Hepatocyte (in vitro differentiated cells): ENCODE measurements at regions not wholly inside any gene's neighbourhood (a gene's known extent, or its start where the extent isn't known, plus 50 kb on each side); places are given as distances from the start of the nearest gene placed in this dataset.

ENCODE experiments used
- DNase-seq: peaks from one replicate; pipeline ENCODE4 v3.0.0-alpha.2; 2016; ENCODE audit warnings: low spot score
- H2AFZ ChIP-seq: fragments of 200-600 bp; sonication (generic); 2 replicates; pipeline ENCODE4 v1.6.0; 2016; ENCODE audit warnings: antibody characterized with exemption, mild to moderate bottlenecking
- H3K27ac ChIP-seq: fragments of 200-600 bp; sonication (generic); 2 replicates; pipeline ENCODE4 v1.5.1; 2016; ENCODE audit warnings: mild to moderate bottlenecking
- H3K27me3 ChIP-seq: fragments of 200-600 bp; sonication (generic); 2 replicates; pipeline ENCODE4 v1.6.1; 2016
- H3K36me3 ChIP-seq: fragments of 200-600 bp; sonication (generic); replicated peaks from 2 replicates; pipeline ENCODE4 v1.5.1; 2016; ENCODE audit warnings: low read depth; ENCODE audit not compliant: insufficient read depth
- H3K4me1 ChIP-seq: fragments of 200-600 bp; sonication (generic); 2 replicates; pipeline ENCODE4 v1.5.1; 2016; ENCODE audit warnings: mild to moderate bottlenecking, moderate library complexity; ENCODE audit not compliant: insufficient read depth
- H3K4me2 ChIP-seq: fragments of 200-600 bp; sonication (generic); 2 replicates; pipeline ENCODE4 v1.6.0; 2016
- H3K4me3 ChIP-seq: fragments of 200-600 bp; sonication (generic); 2 replicates; pipeline ENCODE4 v1.5.1; 2016; ENCODE audit warnings: mild to moderate bottlenecking
- H3K79me2 ChIP-seq: fragments of 200-600 bp; sonication (generic); 2 replicates; pipeline ENCODE4 v1.6.0; 2017; ENCODE audit warnings: mild to moderate bottlenecking
- H3K9me2 ChIP-seq: fragments of 200-600 bp; sonication (generic); replicated peaks from 2 replicates; pipeline ENCODE4 v1.6.0; 2017; ENCODE audit warnings: mild to moderate bottlenecking; ENCODE audit not compliant: insufficient read depth
- H3K9me3 ChIP-seq: fragments of 200-600 bp; sonication (generic); 2 replicates; pipeline ENCODE4 v1.5.1; 2016; ENCODE audit warnings: low read depth, mild to moderate bottlenecking
- H4K20me1 ChIP-seq: fragments of 200-600 bp; sonication (generic); 2 replicates; pipeline ENCODE4 v1.6.0; 2016; ENCODE audit warnings: mild to moderate bottlenecking; ENCODE audit not compliant: insufficient read depth, poor library complexity, severe bottlenecking
- EZH2 ChIP-seq: fragments of 200-600 bp; sonication (generic); IDR thresholded peaks from 2 replicates; pipeline ENCODE4 v1.6.1; 2016; ENCODE audit warnings: antibody characterized with exemption, mild to moderate bottlenecking, borderline replicate concordance
- EZH2phosphoT487 ChIP-seq: fragments of 200-600 bp; sonication (generic); IDR thresholded peaks from one replicate; pipeline ENCODE4 v1.6.1; 2018; ENCODE audit warnings: antibody characterized with exemption, mild to moderate bottlenecking, low read depth, moderate library complexity; ENCODE audit not compliant: unreplicated experiment, severe bottlenecking
- WGBS: methylation state at CpG from one replicate; pipeline ENCODE4 v1.1.6; 2016; ENCODE audit warnings: low lambda C conversion rate; ENCODE audit errors: missing lambda C conversion rate; 5-methylcytosine and 5-hydroxymethylcytosine counted together
- TF ChIP-seq, protein P1 (sequence below): fragments of 200-600 bp; sonication (generic); IDR thresholded peaks from 2 replicates; pipeline ENCODE4 v1.5.1; 2016; ENCODE audit warnings: antibody characterized with exemption, mild to moderate bottlenecking; ENCODE audit not compliant: poor library complexity

DNA sequence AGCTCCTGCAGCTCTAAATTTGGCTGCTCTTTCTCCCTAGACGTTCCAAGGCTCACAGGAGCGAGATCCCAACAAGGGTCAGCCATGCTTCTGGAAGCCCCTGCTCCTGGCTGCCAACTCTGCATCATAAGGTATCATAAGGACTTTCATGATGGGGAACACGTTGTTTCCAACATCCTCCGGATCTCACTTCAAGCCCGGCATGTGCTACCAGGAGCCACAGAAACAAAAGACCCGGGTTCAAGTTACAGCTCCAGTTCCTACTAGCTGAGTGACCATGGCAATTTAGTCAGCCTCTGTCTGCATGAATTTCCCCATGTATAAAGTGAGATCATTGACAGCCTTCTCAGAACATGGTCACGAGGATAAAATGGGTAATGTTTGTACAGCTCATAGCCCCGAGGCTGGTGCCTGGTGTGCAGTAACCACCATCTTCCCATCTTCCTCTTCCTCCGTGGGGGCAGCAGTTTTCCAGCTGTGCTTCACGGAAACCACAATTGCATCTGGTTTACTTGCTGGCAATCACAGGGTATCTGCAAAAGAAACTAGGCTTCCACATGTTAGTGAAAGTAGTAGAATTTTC is 209.0 kb upstream of the ECI2 start:
- H4K20me1 ChIP-seq: no peaks in the 10 kb centered on the region
- H3K4me2 ChIP-seq: no peak overlapping the region
- H3K79me2 ChIP-seq: no peaks in the 10 kb centered on the region
- no peaks in the 10 kb centered on the region for H3K9me2 ChIP-seq
- H3K4me1 ChIP-seq: no peaks in the 10 kb centered on the region
- H3K27ac ChIP-seq: no peak overlapping the region
- H2AFZ ChIP-seq: no peak overlapping the region
- no peaks in the 10 kb centered on the region for H3K9me3 ChIP-seq
- H3K4me3 ChIP-seq: no peak overlapping the region
- 79% methylated on average over 10 of the region's 10 CpGs for WGBS
- DNase-seq: no peak
- H3K27me3 ChIP-seq: no peaks in the 10 kb centered on the region
- H3K36me3 ChIP-seq: no peaks in the 10 kb centered on the region
- TF ChIP-seq EZH2phosphoT487 (no peak), EZH2 (no peak)
- TF ChIP-seq, protein P1, sequence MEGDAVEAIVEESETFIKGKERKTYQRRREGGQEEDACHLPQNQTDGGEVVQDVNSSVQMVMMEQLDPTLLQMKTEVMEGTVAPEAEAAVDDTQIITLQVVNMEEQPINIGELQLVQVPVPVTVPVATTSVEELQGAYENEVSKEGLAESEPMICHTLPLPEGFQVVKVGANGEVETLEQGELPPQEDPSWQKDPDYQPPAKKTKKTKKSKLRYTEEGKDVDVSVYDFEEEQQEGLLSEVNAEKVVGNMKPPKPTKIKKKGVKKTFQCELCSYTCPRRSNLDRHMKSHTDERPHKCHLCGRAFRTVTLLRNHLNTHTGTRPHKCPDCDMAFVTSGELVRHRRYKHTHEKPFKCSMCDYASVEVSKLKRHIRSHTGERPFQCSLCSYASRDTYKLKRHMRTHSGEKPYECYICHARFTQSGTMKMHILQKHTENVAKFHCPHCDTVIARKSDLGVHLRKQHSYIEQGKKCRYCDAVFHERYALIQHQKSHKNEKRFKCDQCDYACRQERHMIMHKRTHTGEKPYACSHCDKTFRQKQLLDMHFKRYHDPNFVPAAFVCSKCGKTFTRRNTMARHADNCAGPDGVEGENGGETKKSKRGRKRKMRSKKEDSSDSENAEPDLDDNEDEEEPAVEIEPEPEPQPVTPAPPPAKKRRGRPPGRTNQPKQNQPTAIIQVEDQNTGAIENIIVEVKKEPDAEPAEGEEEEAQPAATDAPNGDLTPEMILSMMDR: no peak

DNA sequence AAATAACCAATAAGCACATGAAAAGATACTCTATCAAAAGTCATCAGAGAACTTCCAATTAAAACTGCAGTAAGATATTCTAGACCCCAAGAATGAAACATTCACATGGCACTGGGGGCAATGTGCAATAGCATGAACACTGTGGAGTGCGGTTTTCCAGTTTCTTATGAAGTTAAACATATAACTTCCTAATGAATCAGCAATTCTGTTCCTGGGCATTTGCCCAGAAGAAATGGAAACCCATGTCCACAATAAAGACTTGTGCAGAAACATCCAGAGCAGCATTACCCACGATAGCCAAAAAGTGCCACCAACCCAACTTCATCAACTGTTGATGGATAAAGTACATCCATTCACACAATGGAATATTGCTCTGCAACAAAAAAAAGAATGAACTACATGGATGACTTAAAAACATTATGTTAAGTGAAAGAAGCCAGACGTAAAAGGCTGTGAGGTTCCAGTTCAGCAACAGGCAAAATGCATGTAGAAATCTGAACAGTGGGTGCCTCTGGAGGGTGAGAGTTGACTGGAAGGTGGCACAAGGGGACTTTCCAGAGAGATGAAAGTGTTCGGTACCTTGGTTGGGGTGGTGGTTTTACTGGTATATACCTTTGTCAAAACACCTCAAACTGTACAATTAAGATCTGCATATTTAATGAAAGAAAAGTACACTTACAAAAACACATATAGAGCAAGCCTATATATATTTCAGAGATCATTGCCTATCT is 207.2 kb upstream of the ECI2 start:
- no peak overlapping the region for H3K27ac ChIP-seq
- H3K27me3 ChIP-seq: no peaks in the 10 kb centered on the region
- H3K9me3 ChIP-seq: no peaks in the 10 kb centered on the region
- 93% methylated on average over 4 of the region's 4 CpGs for WGBS
- TF ChIP-seq EZH2: no peak
- TF ChIP-seq EZH2phosphoT487: no peak
- TF ChIP-seq, protein P1: no peak
- H4K20me1 ChIP-seq: no peaks in the 10 kb centered on the region
- no peak overlapping the region for H3K4me2 ChIP-seq
- no peak for DNase-seq
- no peaks in the 10 kb centered on the region for H3K4me1 ChIP-seq
- H2AFZ ChIP-seq: no peak overlapping the region
- no peaks in the 10 kb centered on the region for H3K9me2 ChIP-seq
- H3K36me3 ChIP-seq: no peaks in the 10 kb centered on the region
- no peaks in the 10 kb centered on the region for H3K79me2 ChIP-seq
- no peak overlapping the region for H3K4me3 ChIP-seq

DNA sequence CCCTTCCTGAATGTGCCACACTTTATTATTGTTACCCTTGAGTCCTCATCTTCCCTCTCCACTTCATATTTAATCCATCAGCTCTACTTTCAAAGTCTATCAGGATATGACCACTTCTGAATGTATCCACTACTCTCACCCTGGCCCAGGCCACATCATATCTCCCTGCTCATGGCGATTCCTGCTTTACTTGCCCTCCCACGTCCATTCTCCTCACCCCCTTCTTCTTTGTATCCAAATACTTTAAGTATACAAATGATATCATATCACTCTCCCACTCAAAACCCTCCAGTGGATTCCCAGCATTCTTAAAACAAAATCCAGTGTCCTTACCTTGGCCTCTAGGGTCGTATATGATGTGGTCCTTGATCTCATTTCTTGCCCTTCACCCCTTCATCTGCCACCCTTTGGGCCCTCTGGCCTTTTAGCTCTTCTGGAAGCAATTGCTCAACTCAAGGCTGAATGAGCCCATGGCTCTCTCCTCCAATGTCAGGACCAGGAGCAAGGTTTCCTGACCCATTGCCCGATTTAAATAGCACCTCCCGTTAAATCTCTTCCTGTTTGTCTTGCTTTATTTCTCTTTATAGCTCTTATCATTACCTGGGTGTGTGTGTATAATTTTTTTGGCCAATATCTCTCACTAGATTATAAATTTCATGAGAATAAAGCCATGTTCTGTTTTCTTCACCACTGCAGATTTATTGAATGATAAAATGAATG is 205.9 kb upstream of the ECI2 start:
- Histone ChIP-seq H3K9me2 (no peaks in the 10 kb centered on the region), H3K79me2 (no peaks in the 10 kb centered on the region), H3K4me1 (peaks cover 2% of the 10 kb centered on the region), H2AFZ (no peak overlapping the region), H3K4me2 (no peak overlapping the region), H4K20me1 (no peaks in the 10 kb centered on the region), H3K9me3 (no peaks in the 10 kb centered on the region), H3K27me3 (no peaks in the 10 kb centered on the region), H3K4me3 (no peak overlapping the region), H3K36me3 (no peaks in the 10 kb centered on the region), H3K27ac (no peak overlapping the region)
- 81% methylated on average over 5 of the region's 5 CpGs for WGBS
- DNase-seq: no peak
- TF ChIP-seq EZH2 (no peak), EZH2phosphoT487 (no peak)
- TF ChIP-seq, protein P1: no peak
